Left lung (tissue), 4 donors: ENCODE measurements at regions not wholly inside any gene's neighbourhood (a gene's known extent, or its start where the extent isn't known, plus 50 kb on each side); places are given as distances from the start of the nearest gene placed in this dataset.

Source experiments
- ATAC-seq: fragments of 200-7000 bp; cut with Tn5 transposase; one replicate; pipeline ENCODE4 v1.9.1; 2020; ENCODE audit warnings: moderate library complexity
- DNase-seq, 4 donors: peaks; one replicate each; pipeline ENCODE4 v3.0.0-alpha.2; 2013 to 2020
- H3K27ac ChIP-seq, 2 donors: fragments of 200-600 bp; sonication (generic) in 1 of 2; one replicate each; pipeline versions ENCODE4 v1.5.0 to v1.8.0; 2020 to 2021
- H3K27me3 ChIP-seq, 2 donors: fragments of 200-600 bp; sonication (generic) in 1 of 2; one replicate each; pipeline versions ENCODE4 v1.5.0 to v1.8.0; 2020 to 2021
- H3K36me3 ChIP-seq, 2 donors: fragments of 200-600 bp; sonication (generic) in 1 of 2; one replicate each; pipeline versions ENCODE4 v1.5.0 to v1.8.0; 2020 to 2021
- H3K4me1 ChIP-seq, 2 donors: fragments of 200-600 bp; one replicate each; pipeline ENCODE4 v1.8.0; 2021
- H3K4me3 ChIP-seq, 2 donors: fragments of 200-600 bp; sonication (generic) in 1 of 2; one replicate each; pipeline versions ENCODE4 v1.5.0 to v1.8.0; 2020 to 2021; ENCODE audit warnings: mild to moderate bottlenecking in 1 of 2
- H3K9me3 ChIP-seq, 2 donors: fragments of 200-600 bp; sonication (generic) in 1 of 2; one replicate each; pipeline versions ENCODE4 v1.5.0 to v1.8.0; 2020 to 2021
- CTCF ChIP-seq, 2 donors: fragments of 200-600 bp; sonication (generic) in 1 of 2; IDR thresholded peaks; one replicate each; pipeline versions ENCODE4 v1.5.0 to v1.8.0; 2021; ENCODE audit warnings: antibody characterized with exemption in 2 of 2
- intact Hi-C, 2 donors: fragments of 100-400 bp; cut with DNase I; formaldehyde crosslinking; loops; one replicate each; pipeline versions ENCODE4 v1.11.2 to v1.14.2; 2022
- donor health status: DM: no; HTN: yes; CAD: no.
- donor health status: DM: no; HTN: no; CAD: no.

- Histone ChIP-seq H3K36me3 (no peaks in the 10 kb centered on the region), H3K4me3 (no peak overlapping the region), H3K27ac (no peak overlapping the region), H3K27me3 (no peaks in the 10 kb centered on the region), H3K4me1 (no peaks in the 10 kb centered on the region), H3K9me3 (no peaks in the 10 kb centered on the region)
- DNase-seq (no peak), ATAC-seq (no peak)
- TF ChIP-seq CTCF (IDR thresholded peaks at IDR 0.05): no peak
- intact Hi-C loops: no loop called here
These were observed 850.4 kb downstream of the KCNJ2 start for GRCh38 chr17:71019699-71020098.

DNA sequence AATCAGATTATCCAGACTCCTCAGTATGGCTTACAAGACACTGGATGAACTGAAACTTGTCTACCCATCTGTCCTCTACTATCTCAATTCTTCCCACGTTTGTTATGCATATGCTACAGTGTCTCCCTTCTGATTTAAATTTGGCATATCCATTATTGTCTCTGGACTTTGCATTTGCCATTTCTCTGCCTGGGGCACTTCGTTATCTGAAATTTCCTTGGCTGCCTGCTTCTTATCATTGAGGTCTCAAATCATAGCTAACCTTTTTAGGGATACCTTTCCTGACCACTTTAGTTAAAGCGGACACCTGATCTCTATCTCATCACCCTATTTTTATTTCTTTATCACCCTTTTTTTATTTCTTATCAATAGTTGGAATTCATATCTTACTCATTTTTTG, 853.4 kb downstream of the KCNJ2 start:
- DNase-seq: no peak
- H3K9me3 ChIP-seq: no peaks in the 10 kb centered on the region
- H3K4me3 ChIP-seq: no peak overlapping the region
- H3K4me1 ChIP-seq: no peaks in the 10 kb centered on the region
- H3K36me3 ChIP-seq: no peaks in the 10 kb centered on the region
- H3K27ac ChIP-seq: no peak overlapping the region
- intact Hi-C loops: no loop called here
- no peak for ATAC-seq
- H3K27me3 ChIP-seq: no peaks in the 10 kb centered on the region
- TF ChIP-seq CTCF (IDR thresholded peaks at IDR 0.05): no peak

GRCh38 chr17:71023249-71024030, 854.1 kb downstream of the KCNJ2 start:
- Histone ChIP-seq H3K27ac (no peak overlapping the region), H3K27me3 (no peaks in the 10 kb centered on the region), H3K9me3 (no peaks in the 10 kb centered on the region), H3K36me3 (no peaks in the 10 kb centered on the region), H3K4me3 (no peak overlapping the region), H3K4me1 (no peaks in the 10 kb centered on the region)
- ATAC-seq (no peak), DNase-seq (no peak)
- no peak for TF ChIP-seq CTCF (IDR thresholded peaks at IDR 0.05)
- intact Hi-C loops: no loop called here

DNA sequence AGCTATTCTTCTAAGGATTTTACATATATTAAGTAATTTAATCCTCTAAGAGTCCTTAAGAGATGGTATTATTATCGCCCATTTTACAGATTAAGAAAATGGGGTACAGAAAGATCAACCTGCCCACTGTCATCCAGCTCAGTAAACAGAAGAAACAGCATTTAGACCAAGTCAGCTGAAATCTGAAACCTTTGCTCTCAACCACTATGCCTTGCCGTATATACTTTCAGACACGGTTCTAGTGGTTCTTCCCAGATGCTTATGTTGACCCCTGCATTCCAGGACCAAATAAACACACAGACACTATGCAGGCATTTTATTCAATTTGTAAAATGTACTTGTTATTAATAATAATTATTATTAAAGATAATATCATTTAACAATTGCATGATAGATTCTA, 854.8 kb downstream of the KCNJ2 start:
- Histone ChIP-seq H3K4me3 (no peak overlapping the region), H3K27ac (no peak overlapping the region), H3K9me3 (no peaks in the 10 kb centered on the region), H3K27me3 (no peaks in the 10 kb centered on the region), H3K36me3 (no peaks in the 10 kb centered on the region), H3K4me1 (no peaks in the 10 kb centered on the region)
- DNase-seq (no peak), ATAC-seq (no peak)
- intact Hi-C loops: no loop called here
- no peak for TF ChIP-seq CTCF (IDR thresholded peaks at IDR 0.05)

GRCh38 chr17:71024969-71025368, 855.6 kb downstream of the KCNJ2 start:
- Histone ChIP-seq H3K27ac (no peak overlapping the region), H3K27me3 (no peaks in the 10 kb centered on the region), H3K4me1 (no peaks in the 10 kb centered on the region), H3K9me3 (no peaks in the 10 kb centered on the region), H3K4me3 (no peak overlapping the region), H3K36me3 (no peaks in the 10 kb centered on the region)
- DNase-seq (no peak), ATAC-seq (no peak)
- intact Hi-C loops: no loop called here
- TF ChIP-seq CTCF (IDR thresholded peaks at IDR 0.05): no peak
